Mucosa of rectum (tissue), 2 donors: ENCODE measurements at regions not wholly inside any gene's neighbourhood (a gene's known extent, or its start where the extent isn't known, plus 50 kb on each side); places are given as distances from the start of the nearest gene placed in this dataset.

ENCODE experiments used
- H3K27ac ChIP-seq, 2 donors: one replicate each; pipeline ENCODE4 v1.7.0; 2013; ENCODE audit warnings: inconsistent platforms in 2 of 2, low read depth in 2 of 2, low read length in 2 of 2
- H3K27me3 ChIP-seq, 2 donors: one replicate each; pipeline ENCODE4 v1.7.0; 2013; ENCODE audit warnings: low read length in 2 of 2; ENCODE audit not compliant: control insufficient read depth in 2 of 2, insufficient read depth in 2 of 2
- H3K36me3 ChIP-seq, 2 donors: one replicate each; pipeline ENCODE4 v1.7.0; 2013; ENCODE audit warnings: low read length in 2 of 2; ENCODE audit not compliant: control insufficient read depth in 2 of 2, insufficient read depth in 2 of 2
- H3K4me1 ChIP-seq, 2 donors: one replicate each; pipeline ENCODE4 v1.7.0; 2013; ENCODE audit warnings: low read length in 2 of 2, mild to moderate bottlenecking in 1 of 2; ENCODE audit not compliant: control insufficient read depth in 2 of 2, insufficient read depth in 2 of 2
- H3K4me3 ChIP-seq, 2 donors: one replicate each; pipeline ENCODE4 v1.7.0; 2013; ENCODE audit warnings: low read length in 2 of 2
- H3K9ac ChIP-seq, 2 donors: one replicate each; pipeline ENCODE4 v1.7.0; 2013; ENCODE audit warnings: low read length in 2 of 2, low read depth in 1 of 2, mild to moderate bottlenecking in 1 of 2
- H3K9me3 ChIP-seq, 2 donors: one replicate each; pipeline ENCODE4 v1.7.0; 2013; ENCODE audit warnings: low read length in 2 of 2; ENCODE audit not compliant: control insufficient read depth in 2 of 2
- donor health status: healthy.
- donor health status: Normal muscosa, but diverticular disease.

GRCh38 chr2:238700117-238700457 is 147.8 kb upstream of the TWIST2 start:
- Histone ChIP-seq H3K9me3 (no peaks in the 10 kb centered on the region), H3K9ac (no peak overlapping the region), H3K27ac (no peak overlapping the region), H3K36me3 (no peaks in the 10 kb centered on the region), H3K27me3 (no peaks in the 10 kb centered on the region), H3K4me1 (no peaks in the 10 kb centered on the region), H3K4me3 (no peak overlapping the region)

DNA sequence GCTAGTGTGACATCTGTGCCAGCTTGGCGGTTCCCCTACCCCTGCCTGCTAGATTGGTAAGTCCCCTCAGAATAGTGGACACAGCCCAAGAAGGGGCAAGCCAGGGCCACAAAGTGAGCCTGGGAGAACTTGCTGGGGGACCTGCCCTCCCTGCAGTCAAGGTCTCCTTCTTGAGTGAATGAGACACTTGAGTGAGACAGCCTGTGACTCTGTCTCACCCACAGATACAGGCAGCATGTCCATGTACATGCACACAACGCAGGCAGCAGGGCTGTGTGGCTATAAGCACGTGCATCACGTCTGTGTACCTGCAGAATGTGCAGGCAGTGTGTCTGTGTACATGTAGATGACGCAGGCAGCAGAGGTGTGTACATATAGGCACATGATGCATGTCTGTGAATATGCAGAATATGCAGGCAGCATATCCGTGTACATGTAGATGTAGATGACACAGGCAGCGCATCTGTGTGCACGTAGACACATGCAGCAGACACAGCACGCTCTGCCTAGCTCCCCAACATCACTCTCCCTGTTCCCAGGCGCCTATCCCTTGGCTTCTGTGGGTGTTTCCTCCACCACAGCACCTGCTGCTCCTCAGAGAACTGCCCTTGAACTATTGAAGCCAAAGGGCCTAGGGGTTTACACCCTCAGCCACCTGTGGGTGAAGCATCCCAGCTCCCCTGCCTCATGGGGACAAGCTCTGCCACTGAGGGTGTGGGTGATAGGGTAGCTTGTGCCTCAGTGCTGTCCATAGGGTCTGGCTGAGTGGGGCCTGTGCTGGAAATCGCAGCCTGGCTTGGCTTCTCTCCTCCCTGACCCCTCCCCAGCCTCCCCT is 147.2 kb upstream of the TWIST2 start:
- H3K27ac ChIP-seq = no peak overlapping the region
- H3K9me3 ChIP-seq = no peaks in the 10 kb centered on the region
- no peaks in the 10 kb centered on the region for H3K27me3 ChIP-seq
- no peaks in the 10 kb centered on the region for H3K36me3 ChIP-seq
- no peak overlapping the region for H3K4me3 ChIP-seq
- no peak overlapping the region for H3K9ac ChIP-seq
- H3K4me1 ChIP-seq = no peaks in the 10 kb centered on the region

DNA sequence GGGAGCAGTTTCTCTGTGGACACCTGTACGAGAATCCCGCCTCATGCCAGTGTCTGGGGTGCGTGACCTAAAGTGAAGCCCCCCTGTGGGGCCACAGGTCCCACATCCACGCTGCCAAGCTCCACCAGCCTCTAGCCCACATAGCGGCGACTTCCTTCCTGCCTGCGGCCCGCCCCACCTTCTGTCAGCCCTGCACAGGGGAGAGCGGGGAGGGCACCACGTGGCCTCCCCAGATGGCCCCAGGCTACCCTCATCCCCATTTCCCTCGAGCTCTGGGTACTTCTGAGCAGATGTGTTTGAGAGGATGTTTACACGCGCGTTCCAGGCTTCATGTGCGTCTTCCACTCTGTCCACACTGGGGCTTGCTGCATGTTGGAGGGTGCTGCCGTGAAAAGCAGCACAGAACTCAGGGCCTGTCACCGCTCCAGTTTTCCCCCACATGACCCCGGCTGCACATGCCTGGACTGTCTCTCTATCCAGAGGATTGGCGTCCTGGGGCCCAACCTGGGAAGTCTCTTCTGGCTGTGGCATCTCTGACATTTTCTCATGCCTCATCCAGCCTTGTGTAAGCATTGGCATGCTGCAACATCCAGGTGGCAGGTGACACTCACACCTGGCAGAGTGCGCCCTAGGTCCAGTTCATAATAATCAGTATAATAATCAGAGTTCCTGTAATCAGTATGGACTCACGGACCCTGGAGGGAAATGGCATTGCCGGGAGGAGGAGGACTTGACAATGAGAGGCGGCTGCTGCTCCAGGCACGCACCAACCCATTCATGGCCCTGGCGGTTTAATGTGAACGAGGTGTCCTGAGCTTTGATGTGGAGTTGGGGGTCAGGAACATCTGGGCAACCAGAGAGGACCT is 146.3 kb upstream of the TWIST2 start:
- Histone ChIP-seq H3K27ac (no peak overlapping the region), H3K4me1 (no peaks in the 10 kb centered on the region), H3K4me3 (no peak overlapping the region), H3K36me3 (no peaks in the 10 kb centered on the region), H3K9ac (no peak overlapping the region), H3K27me3 (no peaks in the 10 kb centered on the region), H3K9me3 (no peaks in the 10 kb centered on the region)

- no peaks in the 10 kb centered on the region for H3K27me3 ChIP-seq
- no peaks in the 10 kb centered on the region for H3K9me3 ChIP-seq
- H3K4me1 ChIP-seq = no peaks in the 10 kb centered on the region
- H3K36me3 ChIP-seq = no peaks in the 10 kb centered on the region
- no peak overlapping the region for H3K27ac ChIP-seq
- no peak overlapping the region for H3K4me3 ChIP-seq
- H3K9ac ChIP-seq = no peak overlapping the region
Observed at GRCh38 chr2:238702276-238703052, 145.4 kb upstream of the TWIST2 start.

GRCh38 chr2:238703053-238703415 is 144.9 kb upstream of the TWIST2 start:
- H3K9me3 ChIP-seq = no peaks in the 10 kb centered on the region
- no peak overlapping the region for H3K4me3 ChIP-seq
- no peak overlapping the region for H3K9ac ChIP-seq
- no peak overlapping the region for H3K27ac ChIP-seq
- H3K27me3 ChIP-seq = no peaks in the 10 kb centered on the region
- H3K36me3 ChIP-seq = no peaks in the 10 kb centered on the region
- no peaks in the 10 kb centered on the region for H3K4me1 ChIP-seq

DNA sequence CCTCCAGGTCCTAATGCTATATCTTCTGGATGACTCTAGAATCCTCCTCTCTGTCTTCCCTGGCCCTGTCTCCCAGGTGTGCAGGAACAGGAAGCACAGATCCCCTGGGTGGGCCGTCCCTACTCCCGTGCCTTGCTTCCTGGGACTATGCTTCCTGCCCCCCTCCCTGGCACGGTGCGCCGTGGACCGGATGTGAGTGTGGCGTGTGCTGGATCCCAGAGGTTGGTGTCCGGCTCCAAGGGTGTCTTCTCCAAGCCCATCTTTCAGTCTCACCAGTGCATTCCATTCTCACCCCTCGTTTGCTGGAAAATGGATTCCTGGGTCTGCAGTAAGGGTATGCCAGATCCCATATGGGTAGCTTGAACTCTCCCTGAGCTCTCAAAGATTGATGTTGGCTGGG is 144.4 kb upstream of the TWIST2 start:
- Histone ChIP-seq H3K4me1 (no peaks in the 10 kb centered on the region), H3K9ac (no peak overlapping the region), H3K9me3 (no peaks in the 10 kb centered on the region), H3K4me3 (no peak overlapping the region), H3K36me3 (no peaks in the 10 kb centered on the region), H3K27ac (no peak overlapping the region), H3K27me3 (no peaks in the 10 kb centered on the region)

DNA sequence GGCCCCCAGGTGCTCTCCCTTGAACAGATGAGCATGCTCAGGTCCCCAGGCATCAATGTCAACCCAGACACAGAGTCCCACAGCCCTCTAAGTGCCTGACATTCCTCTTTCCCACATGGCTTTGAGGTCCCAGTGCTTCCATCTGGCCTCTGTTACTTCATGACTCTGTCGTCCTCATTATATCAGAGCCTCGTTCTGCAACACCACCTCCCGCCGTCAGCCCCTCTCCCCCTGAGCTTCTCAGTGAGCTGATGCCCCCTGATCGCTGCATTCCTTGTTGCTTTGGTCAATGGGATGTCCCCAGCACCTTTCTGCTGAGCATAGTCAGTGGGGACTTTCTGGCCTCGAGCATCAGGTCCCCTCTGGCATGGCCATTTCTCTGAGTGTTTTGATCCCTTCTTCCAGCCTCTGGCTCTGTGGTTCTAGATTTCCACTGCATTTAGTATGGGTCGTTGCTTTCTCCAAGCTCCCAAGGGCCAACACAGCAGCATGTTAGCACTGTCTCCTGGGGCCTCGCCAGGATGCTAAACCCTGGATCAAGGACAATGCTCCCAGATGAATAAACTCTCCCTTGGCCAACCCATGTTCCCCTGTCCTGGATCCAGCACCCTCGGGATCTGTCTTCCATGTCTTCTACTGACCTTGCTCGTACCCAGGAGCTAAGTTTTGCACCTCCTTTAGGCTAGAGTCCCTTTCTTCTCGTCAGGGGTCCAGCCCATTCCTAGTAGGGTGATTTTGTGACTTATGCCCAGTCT is 143.2 kb upstream of the TWIST2 start:
- no peaks in the 10 kb centered on the region for H3K9me3 ChIP-seq

GRCh38 chr2:238706163-238706562 is 141.7 kb upstream of the TWIST2 start:
- Histone ChIP-seq H3K9me3 (no peaks in the 10 kb centered on the region), H3K27me3 (no peaks in the 10 kb centered on the region), H3K9ac (no peak overlapping the region), H3K36me3 (no peaks in the 10 kb centered on the region), H3K27ac (no peak overlapping the region), H3K4me1 (no peaks in the 10 kb centered on the region), H3K4me3 (no peak overlapping the region)

More for the DNA sequence above, 143.2 kb upstream of the TWIST2 start:
- Histone ChIP-seq H3K36me3 (no peaks in the 10 kb centered on the region), H3K4me1 (no peaks in the 10 kb centered on the region), H3K27me3 (no peaks in the 10 kb centered on the region), H3K27ac (no peak overlapping the region), H3K4me3 (no peak overlapping the region), H3K9ac (no peak overlapping the region)

GRCh38 chr2:238706673-238707072 is 141.2 kb upstream of the TWIST2 start:
- H3K36me3 ChIP-seq = no peaks in the 10 kb centered on the region
- no peaks in the 10 kb centered on the region for H3K27me3 ChIP-seq
- no peak overlapping the region for H3K4me3 ChIP-seq
- no peaks in the 10 kb centered on the region for H3K9me3 ChIP-seq
- no peak overlapping the region for H3K27ac ChIP-seq
- H3K9ac ChIP-seq = no peak overlapping the region
- no peaks in the 10 kb centered on the region for H3K4me1 ChIP-seq
